ENCODE measurements at regions not wholly inside any gene's neighbourhood (a gene's known extent, or its start where the extent isn't known, plus 50 kb on each side); places are given as distances from the start of the nearest gene placed in this dataset.

- no peak for TF ChIP-seq CTCF (IDR thresholded peaks at IDR 0.05; ENCODE audit: insufficient read depth, missing control alignments)
- DNase-seq (ENCODE audit: insufficient read length, low spot score) (no peak), FAIRE-seq (no peak)
These were observed 558.1 kb downstream of the REEP3 start for GRCh38 chr10:64079341-64079740.

GRCh38 chr10:64080071-64080470 is 558.9 kb downstream of the REEP3 start:
- no peak for TF ChIP-seq CTCF (IDR thresholded peaks at IDR 0.05; ENCODE audit: insufficient read depth, missing control alignments)
- DNase-seq (ENCODE audit: insufficient read length, low spot score) = no peak
- no peak for FAIRE-seq

GRCh38 chr10:64081947-64082482 is 560.8 kb downstream of the REEP3 start:
- no peak for DNase-seq (ENCODE audit: insufficient read length, low spot score)
- no peak for TF ChIP-seq CTCF (IDR thresholded peaks at IDR 0.05; ENCODE audit: insufficient read depth, missing control alignments)
- no peak for FAIRE-seq

GRCh38 chr10:64086083-64086767 is 565.0 kb downstream of the REEP3 start:
- DNase-seq (ENCODE audit: insufficient read length, low spot score) (no peak), FAIRE-seq (no peak)
- no peak for TF ChIP-seq CTCF (IDR thresholded peaks at IDR 0.05; ENCODE audit: insufficient read depth, missing control alignments)

- FAIRE-seq = no peak
- TF ChIP-seq CTCF (IDR thresholded peaks at IDR 0.05; ENCODE audit: insufficient read depth, missing control alignments) = no peak
- DNase-seq (ENCODE audit: insufficient read length, low spot score) = no peak
These were observed 568.4 kb downstream of the REEP3 start for GRCh38 chr10:64089648-64090047.

GRCh38 chr10:64090865-64091264 is 569.7 kb downstream of the REEP3 start:
- DNase-seq (ENCODE audit: insufficient read length, low spot score) (no peak), FAIRE-seq (no peak)
- TF ChIP-seq CTCF (IDR thresholded peaks at IDR 0.05; ENCODE audit: insufficient read depth, missing control alignments) = no peak

GRCh38 chr10:64091897-64092296 is 570.7 kb downstream of the REEP3 start:
- DNase-seq (ENCODE audit: insufficient read length, low spot score) = no peak
- no peak for FAIRE-seq
- peak; percentile 41 for TF ChIP-seq CTCF (IDR thresholded peaks at IDR 0.05; ENCODE audit: insufficient read depth, missing control alignments)

All from D721Med (cell line).